ENCODE measurements at regions not wholly inside any gene's neighbourhood (a gene's known extent, or its start where the extent isn't known, plus 50 kb on each side); places are given as distances from the start of the nearest gene placed in this dataset.
"Not testable (repeated sequence)": the region's sequence is repeated elsewhere in the genome, so short reads cannot be mapped to it uniquely, and the experiment has no call there.

DNA sequence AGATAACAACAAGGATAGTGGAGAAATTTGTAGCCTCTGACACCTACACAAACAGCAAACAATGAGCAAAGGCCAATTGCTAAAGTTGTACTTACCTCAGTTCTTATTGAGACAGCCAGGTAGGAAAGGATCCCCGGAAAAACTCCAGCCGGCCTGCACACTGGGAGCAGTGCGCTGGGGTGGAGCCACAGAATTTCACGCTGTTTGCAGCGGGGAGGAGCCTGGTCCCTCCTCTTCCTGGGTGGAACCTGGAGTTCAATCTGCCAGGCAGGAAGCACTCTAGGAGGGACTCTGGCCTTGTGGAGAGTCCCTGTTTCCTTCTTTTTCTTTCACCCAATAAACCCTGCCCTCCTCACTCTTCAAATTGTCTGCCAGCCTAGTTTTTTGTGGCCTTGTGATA lies 382.6 kb upstream of the TGIF2LX start:
- not testable (repeated sequence) for DNase-seq (ENCODE audit: low read depth in 2 of 2); H3K4me3 ChIP-seq (replicated peaks in 1 of 2; ENCODE audit: low read depth in 2 of 2, low read length in 2 of 2)

- DNase-seq (ENCODE audit: low read depth in 2 of 2); H3K4me3 ChIP-seq (replicated peaks in 1 of 2; ENCODE audit: low read depth in 2 of 2, low read length in 2 of 2): not testable (repeated sequence)
These were observed 364.6 kb upstream of the TGIF2LX start for GRCh38 chrX:89557146-89557545.

GRCh38 chrX:89562079-89562478 lies 359.6 kb upstream of the TGIF2LX start:
- H3K4me3 ChIP-seq (replicated peaks in 1 of 2; ENCODE audit: low read depth in 2 of 2, low read length in 2 of 2); DNase-seq (ENCODE audit: low read depth in 2 of 2): not testable (repeated sequence)

DNA sequence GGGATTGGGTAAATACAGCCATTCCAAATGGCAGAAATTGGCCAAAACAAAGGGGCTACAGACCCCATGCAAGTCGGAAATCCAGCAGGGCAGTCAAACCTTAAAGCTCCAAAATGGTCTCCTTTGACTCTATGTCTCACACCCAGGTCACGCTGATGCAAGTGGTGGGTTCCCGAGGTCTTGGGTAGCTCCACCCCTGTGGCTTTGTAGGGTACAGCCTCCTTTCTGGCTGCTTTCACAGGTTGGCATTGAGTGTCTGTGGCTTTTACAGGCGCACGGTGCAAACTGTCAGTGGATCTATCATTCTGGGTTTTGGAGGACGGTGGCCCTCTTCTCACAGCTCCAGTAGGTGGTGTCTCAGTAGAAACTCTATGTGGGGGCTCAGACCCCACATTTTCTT lies 358.6 kb upstream of the TGIF2LX start:
- DNase-seq (ENCODE audit: low read depth in 2 of 2) = not testable (repeated sequence)

GRCh38 chrX:89567787-89568186 lies 353.9 kb upstream of the TGIF2LX start:
- not testable (repeated sequence) for H3K4me3 ChIP-seq (replicated peaks in 1 of 2; ENCODE audit: low read depth in 2 of 2, low read length in 2 of 2); DNase-seq (ENCODE audit: low read depth in 2 of 2)

More for the DNA sequence above, 358.6 kb upstream of the TGIF2LX start:
- not testable (repeated sequence) for H3K4me3 ChIP-seq (replicated peaks in 1 of 2; ENCODE audit: low read depth in 2 of 2, low read length in 2 of 2)

GRCh38 chrX:89581868-89582267 lies 339.8 kb upstream of the TGIF2LX start:
- DNase-seq (ENCODE audit: low read depth in 2 of 2); H3K4me3 ChIP-seq (replicated peaks in 1 of 2; ENCODE audit: low read depth in 2 of 2, low read length in 2 of 2): not testable (repeated sequence)

DNA sequence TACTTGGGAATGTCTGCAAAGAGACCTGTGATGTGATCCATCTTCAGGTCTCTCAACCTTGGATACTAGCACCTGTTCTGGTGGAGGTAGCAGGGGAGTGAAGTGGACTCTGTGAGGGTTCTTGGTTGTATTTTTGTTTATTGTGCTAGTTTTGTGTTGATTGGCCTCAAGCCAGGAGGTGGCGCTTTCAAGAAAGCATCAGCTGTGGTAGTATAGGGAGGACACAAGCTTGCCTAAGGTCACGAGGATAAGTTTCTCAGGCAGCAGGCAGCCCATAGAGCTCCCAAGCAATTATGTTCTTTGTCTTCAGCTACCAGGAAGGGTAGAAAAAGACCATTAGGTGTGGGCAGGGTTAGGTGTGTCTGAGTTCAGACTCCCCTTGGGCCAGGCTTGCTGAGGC lies 289.9 kb upstream of the TGIF2LX start:
- not testable (repeated sequence) for DNase-seq (ENCODE audit: low read depth in 2 of 2); H3K4me3 ChIP-seq (replicated peaks in 1 of 2; ENCODE audit: low read depth in 2 of 2, low read length in 2 of 2)

- H3K4me3 ChIP-seq (replicated peaks in 1 of 2; ENCODE audit: low read depth in 2 of 2, low read length in 2 of 2); DNase-seq (ENCODE audit: low read depth in 2 of 2): not testable (repeated sequence)
These were observed 285.8 kb upstream of the TGIF2LX start for GRCh38 chrX:89635887-89636286.

GRCh38 chrX:89658662-89659061 lies 263.0 kb upstream of the TGIF2LX start:
- H3K4me3 ChIP-seq (replicated peaks in 1 of 2; ENCODE audit: low read depth in 2 of 2, low read length in 2 of 2); DNase-seq (ENCODE audit: low read depth in 2 of 2): not testable (repeated sequence)

GRCh38 chrX:89706481-89706880 lies 215.2 kb upstream of the TGIF2LX start:
- not testable (repeated sequence) for H3K4me3 ChIP-seq (replicated peaks in 1 of 2; ENCODE audit: low read depth in 2 of 2, low read length in 2 of 2); DNase-seq (ENCODE audit: low read depth in 2 of 2)

- DNase-seq (ENCODE audit: low read depth in 2 of 2); H3K4me3 ChIP-seq (replicated peaks in 1 of 2; ENCODE audit: low read depth in 2 of 2, low read length in 2 of 2): not testable (repeated sequence)
These were observed 214.3 kb upstream of the TGIF2LX start for GRCh38 chrX:89707363-89707927.

GRCh38 chrX:89734367-89734766 lies 187.3 kb upstream of the TGIF2LX start:
- H3K4me3 ChIP-seq (replicated peaks in 1 of 2; ENCODE audit: low read depth in 2 of 2, low read length in 2 of 2); DNase-seq (ENCODE audit: low read depth in 2 of 2): not testable (repeated sequence)

DNA sequence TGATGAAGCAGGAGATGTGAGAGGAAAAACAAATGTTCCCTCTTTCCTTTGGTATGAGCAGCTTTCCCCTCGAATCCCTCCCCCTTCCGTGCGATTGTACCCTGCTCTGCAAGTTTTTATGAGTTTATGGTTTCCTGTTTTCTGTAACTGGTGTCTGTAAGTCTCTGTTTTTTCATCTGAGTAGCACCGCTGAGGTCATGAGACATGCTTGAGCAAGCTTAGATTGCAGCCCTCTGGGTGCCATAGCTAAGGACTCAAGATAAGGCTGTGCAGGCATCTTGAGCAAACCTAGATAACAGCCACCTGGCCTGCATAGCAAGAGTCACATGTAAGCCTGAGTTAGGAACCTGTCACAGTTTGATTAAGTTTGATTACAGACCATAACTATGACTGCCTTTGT lies 165.2 kb upstream of the TGIF2LX start:
- H3K4me3 ChIP-seq (replicated peaks in 1 of 2; ENCODE audit: low read depth in 2 of 2, low read length in 2 of 2); DNase-seq (ENCODE audit: low read depth in 2 of 2): not testable (repeated sequence)

GRCh38 chrX:89757767-89758166 lies 163.9 kb upstream of the TGIF2LX start:
- not testable (repeated sequence) for H3K4me3 ChIP-seq (replicated peaks in 1 of 2; ENCODE audit: low read depth in 2 of 2, low read length in 2 of 2)
- TF ChIP-seq, protein P1, sequence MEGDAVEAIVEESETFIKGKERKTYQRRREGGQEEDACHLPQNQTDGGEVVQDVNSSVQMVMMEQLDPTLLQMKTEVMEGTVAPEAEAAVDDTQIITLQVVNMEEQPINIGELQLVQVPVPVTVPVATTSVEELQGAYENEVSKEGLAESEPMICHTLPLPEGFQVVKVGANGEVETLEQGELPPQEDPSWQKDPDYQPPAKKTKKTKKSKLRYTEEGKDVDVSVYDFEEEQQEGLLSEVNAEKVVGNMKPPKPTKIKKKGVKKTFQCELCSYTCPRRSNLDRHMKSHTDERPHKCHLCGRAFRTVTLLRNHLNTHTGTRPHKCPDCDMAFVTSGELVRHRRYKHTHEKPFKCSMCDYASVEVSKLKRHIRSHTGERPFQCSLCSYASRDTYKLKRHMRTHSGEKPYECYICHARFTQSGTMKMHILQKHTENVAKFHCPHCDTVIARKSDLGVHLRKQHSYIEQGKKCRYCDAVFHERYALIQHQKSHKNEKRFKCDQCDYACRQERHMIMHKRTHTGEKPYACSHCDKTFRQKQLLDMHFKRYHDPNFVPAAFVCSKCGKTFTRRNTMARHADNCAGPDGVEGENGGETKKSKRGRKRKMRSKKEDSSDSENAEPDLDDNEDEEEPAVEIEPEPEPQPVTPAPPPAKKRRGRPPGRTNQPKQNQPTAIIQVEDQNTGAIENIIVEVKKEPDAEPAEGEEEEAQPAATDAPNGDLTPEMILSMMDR (IDR thresholded peaks at IDR 0.05; ENCODE audit: low read depth, low read length) = peak; percentile 14
- peak; percentile 0 to 9 for DNase-seq (ENCODE audit: low read depth in 2 of 2)

GRCh38 chrX:89759076-89759685 lies 162.5 kb upstream of the TGIF2LX start:
- not testable (repeated sequence) for DNase-seq (ENCODE audit: low read depth in 2 of 2); H3K4me3 ChIP-seq (replicated peaks in 1 of 2; ENCODE audit: low read depth in 2 of 2, low read length in 2 of 2)

DNA sequence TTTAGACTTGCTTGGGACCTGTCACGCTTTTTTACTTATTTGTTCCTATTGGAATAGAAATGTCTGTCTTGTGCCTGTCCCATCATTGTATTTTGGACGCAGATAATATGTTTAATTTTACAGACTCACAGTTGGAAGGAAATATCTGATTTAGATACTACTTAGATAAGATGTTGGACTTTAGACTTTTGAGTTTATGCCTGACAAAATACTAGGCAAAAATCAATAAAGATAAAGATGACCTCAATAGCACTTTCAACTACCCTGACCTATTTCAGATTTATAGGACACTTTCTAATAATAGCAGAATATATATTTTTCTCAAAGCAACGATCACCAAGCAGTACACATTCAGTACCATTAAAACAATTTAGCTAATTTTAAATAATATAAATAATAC lies 150.1 kb upstream of the TGIF2LX start:
- DNase-seq (ENCODE audit: low read depth in 2 of 2); H3K4me3 ChIP-seq (replicated peaks in 1 of 2; ENCODE audit: low read depth in 2 of 2, low read length in 2 of 2): not testable (repeated sequence)

- not testable (repeated sequence) for H3K4me3 ChIP-seq (replicated peaks in 1 of 2; ENCODE audit: low read depth in 2 of 2, low read length in 2 of 2); DNase-seq (ENCODE audit: low read depth in 2 of 2)
These were observed 110.3 kb upstream of the TGIF2LX start for GRCh38 chrX:89811440-89811839.

DNA sequence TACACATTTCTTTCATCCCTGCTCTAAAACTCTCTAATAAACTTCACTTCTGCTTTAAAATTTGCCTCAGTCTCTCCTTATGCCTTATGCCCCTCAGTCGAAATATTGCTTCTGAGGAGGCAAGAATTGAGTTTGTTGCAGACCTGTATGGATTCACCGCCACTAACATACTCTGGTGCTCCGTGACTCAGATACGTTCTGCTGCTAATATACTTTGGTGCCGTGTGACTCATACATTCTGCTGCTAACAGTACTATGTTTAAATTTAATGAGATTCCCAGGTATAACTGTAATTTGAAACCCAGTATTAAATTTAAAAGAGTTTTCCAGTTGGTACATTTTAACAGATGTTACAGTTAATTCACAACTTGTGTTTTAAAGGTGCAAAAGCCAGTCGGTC lies 82.0 kb upstream of the TGIF2LX start:
- DNase-seq (ENCODE audit: low read depth in 2 of 2); H3K4me3 ChIP-seq (replicated peaks in 1 of 2; ENCODE audit: low read depth in 2 of 2, low read length in 2 of 2): not testable (repeated sequence)
